22Rv1 (cell line): ENCODE measurements at regions not wholly inside any gene's neighbourhood (a gene's known extent, or its start where the extent isn't known, plus 50 kb on each side); places are given as distances from the start of the nearest gene placed in this dataset.

Experiments used
- CTCF ChIP-seq: fragments of 450-650 bp; IDR thresholded peaks from 2 replicates; pipeline ENCODE4 v1.5.1; 2017; ENCODE audit warnings: mild to moderate bottlenecking
- ZFX ChIP-seq: fragments of 450-650 bp; IDR thresholded peaks from 2 replicates; pipeline ENCODE4 v1.6.1; 2017; ENCODE audit warnings: antibody characterized with exemption, borderline replicate concordance

GRCh38 chr5:143558048-143558447 is 154.6 kb upstream of the NR3C1 start:
- TF ChIP-seq CTCF = no peak
- TF ChIP-seq ZFX = no peak
